Esophagus muscularis mucosa (tissue), 4 donors: ENCODE measurements at regions not wholly inside any gene's neighbourhood (a gene's known extent, or its start where the extent isn't known, plus 50 kb on each side); places are given as distances from the start of the nearest gene placed in this dataset.

Experiments
- DNase-seq: peaks from one replicate; pipeline ENCODE4 v3.0.0-alpha.2; 2017; ENCODE audit errors: extremely low spot score
- H3K27ac ChIP-seq, 4 donors: fragments of 200-600 bp; sonication (generic); replicated peaks in 1 of 4; 1 replicate in 3 of 4; 2 replicates in 1 of 4; pipeline ENCODE4 v1.5.1; 2016 to 2019; ENCODE audit warnings: mild to moderate bottlenecking in 1 of 4
- H3K27me3 ChIP-seq, 4 donors: fragments of 200-600 bp; sonication (generic); one replicate each; pipeline versions ENCODE4 v1.5.1 to v1.6.0; 2016 to 2019
- H3K36me3 ChIP-seq, 4 donors: fragments of 200-600 bp; sonication (generic); one replicate each; pipeline ENCODE4 v1.5.1; 2016 to 2019
- H3K4me1 ChIP-seq, 4 donors: fragments of 200-600 bp; sonication (generic); one replicate each; pipeline ENCODE4 v1.5.1; 2016 to 2019
- H3K4me3 ChIP-seq, 4 donors: fragments of 200-600 bp; sonication (generic); 1 replicate in 2 of 4; 2 replicates in 2 of 4; pipeline ENCODE4 v1.5.1; 2016 to 2019; ENCODE audit warnings: mild to moderate bottlenecking in 4 of 4, moderate library complexity in 1 of 4
- H3K9me3 ChIP-seq, 4 donors: fragments of 200-600 bp; sonication (generic); 1 replicate in 3 of 4; 2 replicates in 1 of 4; pipeline ENCODE4 v1.5.1; 2016 to 2019
- EP300 ChIP-seq: sonication (generic); formaldehyde crosslinking; IDR thresholded peaks from one replicate; pipeline ENCODE4 v1.6.1; 2017; ENCODE audit warnings: antibody characterized with exemption
- POLR2A ChIP-seq: fragments of 450-650 bp; IDR thresholded peaks from one replicate; pipeline ENCODE4 v1.6.1; 2017; ENCODE audit warnings: antibody characterized with exemption, moderate library complexity, mild to moderate bottlenecking, low read depth
- POLR2AphosphoS5 ChIP-seq, 2 donors: sonication (generic); formaldehyde crosslinking; IDR thresholded peaks; one replicate each; pipeline ENCODE4 v1.6.1; 2017; ENCODE audit warnings: antibody characterized with exemption in 2 of 2
- WGBS: methylation state at CpG from one replicate; pipeline ENCODE4 v1.1.5; 2018; 5-methylcytosine and 5-hydroxymethylcytosine counted together
- intact Hi-C: fragments of 100-400 bp; cut with DNase I; formaldehyde crosslinking; loops from one replicate; pipeline ENCODE4 v1.15.1; 2023
- TF ChIP-seq, protein P1 (sequence below), 3 experiments: fragments of 200-600 bp in 2 of 3; fragments of 450-650 bp in 1 of 3; sonication (generic) in 2 of 3; IDR thresholded peaks; one replicate each; pipeline ENCODE4 v1.5.1; 2017 to 2019; ENCODE audit warnings: antibody characterized with exemption in 3 of 3, mild to moderate bottlenecking in 2 of 3, moderate library complexity in 1 of 3

DNA sequence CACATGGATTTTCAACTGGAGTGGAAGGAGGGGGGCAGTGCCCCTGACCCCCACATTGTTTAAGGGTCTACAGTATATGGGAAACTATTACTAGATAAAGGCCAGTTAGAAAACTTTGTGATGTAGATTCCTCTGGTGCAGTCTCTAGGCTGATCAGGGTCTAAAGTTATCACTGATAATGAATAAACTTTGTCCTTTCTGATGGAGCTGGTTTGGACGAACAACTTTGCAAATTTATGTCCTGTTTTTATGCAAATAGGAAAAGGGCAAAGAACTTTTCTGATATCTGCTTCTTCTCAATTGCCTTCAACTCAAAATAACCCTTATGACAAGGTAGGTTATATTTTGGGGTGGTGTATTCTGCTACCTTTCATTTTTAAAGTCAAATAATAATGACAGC lies 829.2 kb upstream of the ACVR2A start:
- no peak for TF ChIP-seq POLR2A
- no peak for TF ChIP-seq POLR2AphosphoS5 (IDR thresholded peaks at IDR 0.05)
- TF ChIP-seq, protein P1, sequence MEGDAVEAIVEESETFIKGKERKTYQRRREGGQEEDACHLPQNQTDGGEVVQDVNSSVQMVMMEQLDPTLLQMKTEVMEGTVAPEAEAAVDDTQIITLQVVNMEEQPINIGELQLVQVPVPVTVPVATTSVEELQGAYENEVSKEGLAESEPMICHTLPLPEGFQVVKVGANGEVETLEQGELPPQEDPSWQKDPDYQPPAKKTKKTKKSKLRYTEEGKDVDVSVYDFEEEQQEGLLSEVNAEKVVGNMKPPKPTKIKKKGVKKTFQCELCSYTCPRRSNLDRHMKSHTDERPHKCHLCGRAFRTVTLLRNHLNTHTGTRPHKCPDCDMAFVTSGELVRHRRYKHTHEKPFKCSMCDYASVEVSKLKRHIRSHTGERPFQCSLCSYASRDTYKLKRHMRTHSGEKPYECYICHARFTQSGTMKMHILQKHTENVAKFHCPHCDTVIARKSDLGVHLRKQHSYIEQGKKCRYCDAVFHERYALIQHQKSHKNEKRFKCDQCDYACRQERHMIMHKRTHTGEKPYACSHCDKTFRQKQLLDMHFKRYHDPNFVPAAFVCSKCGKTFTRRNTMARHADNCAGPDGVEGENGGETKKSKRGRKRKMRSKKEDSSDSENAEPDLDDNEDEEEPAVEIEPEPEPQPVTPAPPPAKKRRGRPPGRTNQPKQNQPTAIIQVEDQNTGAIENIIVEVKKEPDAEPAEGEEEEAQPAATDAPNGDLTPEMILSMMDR (IDR thresholded peaks at IDR 0.05): no peak
- TF ChIP-seq EP300: no peak
- no peaks in the 10 kb centered on the region for H3K27me3 ChIP-seq
- no peak overlapping the region for H3K27ac ChIP-seq
- no peaks in the 10 kb centered on the region for H3K36me3 ChIP-seq
- intact Hi-C loops: no loop called here
- 87% methylated on average over 1 of the region's 1 CpG for WGBS
- DNase-seq: no peak
- H3K9me3 ChIP-seq: no peaks in the 10 kb centered on the region
- H3K4me3 ChIP-seq: no peak overlapping the region
- H3K4me1 ChIP-seq: peaks cover 0 to 8% (median 6%) of the 10 kb centered on the region in 4 donors

DNA sequence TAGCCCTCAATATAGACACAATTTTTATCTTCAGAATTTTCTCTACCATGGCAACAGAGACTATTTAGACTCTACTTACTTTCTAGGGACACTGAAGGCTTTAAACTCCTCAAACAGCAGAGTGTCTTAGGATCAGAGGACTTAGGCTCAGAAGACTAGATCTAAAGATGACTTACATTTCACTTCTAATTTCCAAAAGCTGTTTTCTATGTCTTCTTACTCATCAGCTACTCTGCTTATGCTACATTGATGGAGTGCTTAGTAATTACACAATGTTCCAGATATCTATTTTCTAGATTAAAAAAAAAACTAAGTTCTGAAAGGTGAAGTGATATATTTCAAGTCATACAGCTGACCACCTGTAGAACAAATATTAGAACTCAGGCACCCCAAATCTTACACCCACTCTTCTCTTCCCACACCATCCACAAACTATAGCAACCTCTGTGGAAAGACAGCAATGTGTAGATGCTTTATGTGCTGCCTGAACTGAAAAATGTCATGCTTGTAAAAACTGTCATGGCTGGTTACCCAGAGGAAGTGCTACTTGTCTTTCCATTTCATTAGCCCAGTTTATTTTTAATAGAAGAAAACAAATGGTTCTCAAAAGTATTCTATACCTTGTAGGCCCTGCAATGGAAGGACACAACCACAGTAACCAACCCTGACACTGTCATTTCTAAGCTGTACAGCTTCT lies 831.0 kb upstream of the ACVR2A start:
- TF ChIP-seq, protein P1 (IDR thresholded peaks at IDR 0.05): no peak
- no peak for TF ChIP-seq POLR2A
- no peak for TF ChIP-seq EP300
- TF ChIP-seq POLR2AphosphoS5 (IDR thresholded peaks at IDR 0.05): no peak
- no peaks in the 10 kb centered on the region for H3K36me3 ChIP-seq

DNA sequence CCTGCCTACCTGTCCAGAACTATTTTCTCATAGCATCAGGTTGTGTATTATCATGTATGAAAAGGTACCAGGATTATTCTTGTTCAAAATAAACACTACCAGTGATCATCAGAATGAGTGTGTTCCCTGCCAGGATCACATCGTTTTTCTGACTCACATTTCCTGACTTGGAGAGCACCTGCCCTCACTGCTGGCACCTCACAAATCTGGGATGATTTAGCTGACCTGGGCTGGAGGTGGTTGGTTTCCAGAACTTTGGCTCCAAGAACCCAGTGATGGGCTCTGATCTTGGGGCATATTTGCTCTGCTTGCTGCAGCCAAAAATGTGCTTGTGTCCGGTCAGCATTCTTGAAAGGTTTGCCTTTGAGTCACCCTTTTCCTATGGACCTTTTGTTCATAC lies 836.3 kb upstream of the ACVR2A start:
- no peaks in the 10 kb centered on the region for H3K27me3 ChIP-seq
- no peaks in the 10 kb centered on the region for H3K9me3 ChIP-seq
- no peak for DNase-seq
- no peak for TF ChIP-seq EP300
- no peak for TF ChIP-seq POLR2A
- TF ChIP-seq, protein P1 (IDR thresholded peaks at IDR 0.05): no peak
- no peak for TF ChIP-seq POLR2AphosphoS5 (IDR thresholded peaks at IDR 0.05)
- peaks cover 0 to 20% (median 3%) of the 10 kb centered on the region in 4 donors for H3K4me1 ChIP-seq
- intact Hi-C loops: no loop called here
- H3K27ac ChIP-seq: no peak overlapping the region
- no peaks in the 10 kb centered on the region for H3K36me3 ChIP-seq
- WGBS: 39% methylated on average over 2 of the region's 2 CpGs
- H3K4me3 ChIP-seq: no peak overlapping the region

More for the DNA sequence above, 831.0 kb upstream of the ACVR2A start:
- Histone ChIP-seq H3K27ac (no peak overlapping the region), H3K9me3 (no peaks in the 10 kb centered on the region), H3K27me3 (no peaks in the 10 kb centered on the region), H3K4me1 (peaks cover 0 to 8% (median 6%) of the 10 kb centered on the region in 4 donors), H3K4me3 (no peak overlapping the region)
- intact Hi-C loops: no loop called here
- no peak for DNase-seq

DNA sequence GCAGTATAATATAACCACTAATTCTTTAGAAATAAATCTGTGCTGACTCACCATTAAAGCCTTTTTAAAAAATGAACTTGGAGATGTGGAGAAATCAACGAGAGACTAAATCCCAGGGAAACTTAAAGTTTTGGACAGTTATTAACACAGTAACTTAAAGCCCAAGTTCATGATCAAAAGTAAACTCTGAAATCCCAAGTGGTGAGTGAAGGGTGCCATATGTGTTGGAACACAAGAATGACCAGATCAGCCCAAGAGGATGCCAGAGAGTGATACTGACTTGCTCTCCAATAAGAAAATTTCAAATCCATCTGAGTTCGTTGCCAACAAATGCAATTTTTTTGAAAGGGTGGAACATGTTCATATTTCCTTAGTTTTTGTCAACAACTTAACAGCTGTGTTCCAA lies 838.1 kb upstream of the ACVR2A start:
- Histone ChIP-seq H3K4me3 (no peak overlapping the region), H3K27ac (no peak overlapping the region), H3K4me1 (peaks cover 0 to 19% (median 3%) of the 10 kb centered on the region in 4 donors), H3K27me3 (no peaks in the 10 kb centered on the region), H3K36me3 (no peaks in the 10 kb centered on the region), H3K9me3 (no peaks in the 10 kb centered on the region)
- DNase-seq: no peak
- TF ChIP-seq EP300 (no peak), POLR2A (no peak), POLR2AphosphoS5 (IDR thresholded peaks at IDR 0.05) (no peak)
- TF ChIP-seq, protein P1 (IDR thresholded peaks at IDR 0.05): no peak
- intact Hi-C loops: no loop called here
- 48% methylated on average over 2 of the region's 2 CpGs for WGBS

DNA sequence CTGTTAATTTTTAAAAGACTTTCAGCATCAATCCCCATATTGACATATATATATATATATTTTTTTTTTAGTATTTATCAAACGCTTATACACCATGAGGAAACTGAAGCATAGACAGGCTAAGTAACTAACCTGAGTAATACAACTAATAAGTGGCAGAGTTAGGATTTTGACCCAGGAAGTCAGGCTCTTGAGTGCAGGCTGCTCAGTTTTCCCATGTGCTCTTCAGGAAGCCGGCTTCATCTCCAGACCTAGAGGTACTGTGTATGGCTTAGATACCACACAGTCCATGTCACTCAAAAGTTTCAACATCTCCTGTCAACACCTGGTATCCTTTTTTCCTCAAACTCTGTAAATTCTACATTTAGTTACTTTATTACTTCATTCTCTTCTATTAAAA lies 841.7 kb upstream of the ACVR2A start:
- WGBS: 86% methylated on average over 2 of the region's 2 CpGs
- DNase-seq: no peak
- H3K27me3 ChIP-seq: no peaks in the 10 kb centered on the region
- intact Hi-C loops: no loop called here
- H3K27ac ChIP-seq: no peak overlapping the region
- H3K36me3 ChIP-seq: no peaks in the 10 kb centered on the region
- H3K4me1 ChIP-seq: peaks cover 0 to 12% (median 4%) of the 10 kb centered on the region in 4 donors
- H3K4me3 ChIP-seq: no peak overlapping the region
- TF ChIP-seq POLR2A (no peak), EP300 (no peak), POLR2AphosphoS5 (IDR thresholded peaks at IDR 0.05) (no peak)
- TF ChIP-seq, protein P1 (IDR thresholded peaks at IDR 0.05): no peak
- no peaks in the 10 kb centered on the region for H3K9me3 ChIP-seq
